DOHH2 (cell line): ENCODE measurements at regions not wholly inside any gene's neighbourhood (a gene's known extent, or its start where the extent isn't known, plus 50 kb on each side); places are given as distances from the start of the nearest gene placed in this dataset.

ENCODE experiments used
- EZH2phosphoT487 ChIP-seq: fragments of 200-600 bp; sonication (generic); IDR thresholded peaks from 2 replicates; pipeline ENCODE4 v1.6.1; 2017; ENCODE audit warnings: borderline replicate concordance, mild to moderate bottlenecking, antibody characterized with exemption, low read length, moderate library complexity, mixed read lengths
- TF ChIP-seq, protein P1 (sequence below): fragments of 200-600 bp; sonication (generic); IDR thresholded peaks from one replicate; pipeline ENCODE4 v1.5.1; 2014; ENCODE audit warnings: antibody characterized with exemption, mild to moderate bottlenecking, low read depth, low read length; ENCODE audit not compliant: poor library complexity, severe bottlenecking

DNA sequence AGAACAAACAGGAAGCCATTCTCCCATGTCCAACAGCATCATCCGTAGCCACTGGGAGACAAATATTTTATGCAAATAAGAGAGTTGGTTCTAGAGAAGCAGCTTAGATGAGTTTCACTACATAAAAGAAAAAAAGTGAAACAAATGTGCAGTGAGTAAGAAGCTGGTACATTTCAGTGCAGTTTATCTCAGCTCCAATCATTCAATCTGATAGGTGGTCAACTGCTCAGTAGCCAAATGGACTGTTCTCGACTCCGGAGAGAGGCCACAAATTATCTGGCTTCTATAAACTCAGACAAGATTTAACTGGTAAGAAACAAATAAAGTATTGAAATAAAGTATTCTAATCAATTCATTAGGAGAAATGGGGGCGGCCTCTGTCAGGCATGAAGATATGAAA is 68.3 kb downstream of the MAF start:
- TF ChIP-seq, protein P1, sequence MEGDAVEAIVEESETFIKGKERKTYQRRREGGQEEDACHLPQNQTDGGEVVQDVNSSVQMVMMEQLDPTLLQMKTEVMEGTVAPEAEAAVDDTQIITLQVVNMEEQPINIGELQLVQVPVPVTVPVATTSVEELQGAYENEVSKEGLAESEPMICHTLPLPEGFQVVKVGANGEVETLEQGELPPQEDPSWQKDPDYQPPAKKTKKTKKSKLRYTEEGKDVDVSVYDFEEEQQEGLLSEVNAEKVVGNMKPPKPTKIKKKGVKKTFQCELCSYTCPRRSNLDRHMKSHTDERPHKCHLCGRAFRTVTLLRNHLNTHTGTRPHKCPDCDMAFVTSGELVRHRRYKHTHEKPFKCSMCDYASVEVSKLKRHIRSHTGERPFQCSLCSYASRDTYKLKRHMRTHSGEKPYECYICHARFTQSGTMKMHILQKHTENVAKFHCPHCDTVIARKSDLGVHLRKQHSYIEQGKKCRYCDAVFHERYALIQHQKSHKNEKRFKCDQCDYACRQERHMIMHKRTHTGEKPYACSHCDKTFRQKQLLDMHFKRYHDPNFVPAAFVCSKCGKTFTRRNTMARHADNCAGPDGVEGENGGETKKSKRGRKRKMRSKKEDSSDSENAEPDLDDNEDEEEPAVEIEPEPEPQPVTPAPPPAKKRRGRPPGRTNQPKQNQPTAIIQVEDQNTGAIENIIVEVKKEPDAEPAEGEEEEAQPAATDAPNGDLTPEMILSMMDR: no peak
- no peak for TF ChIP-seq EZH2phosphoT487
